Cardiac fibroblast (primary cell): ENCODE measurements at regions not wholly inside any gene's neighbourhood (a gene's known extent, or its start where the extent isn't known, plus 50 kb on each side); places are given as distances from the start of the nearest gene placed in this dataset.
"Not testable (repeated sequence)": the region's sequence is repeated elsewhere in the genome, so short reads cannot be mapped to it uniquely, and the experiment has no call there.

Experiments
- DNase-seq, 2 donors: peaks; one replicate each; pipeline versions ENCODE4 v3.0.0 to v3.0.0-alpha.2; 2010; ENCODE audit warnings: low read depth in 2 of 2
- H3K4me3 ChIP-seq, 2 donors: replicated peaks in 1 of 2; 1 replicate in 1 of 2; 2 replicates in 1 of 2; pipeline ENCODE4 v1.5.1; 2011; ENCODE audit warnings: low read depth in 2 of 2, low read length in 2 of 2, mild to moderate bottlenecking in 2 of 2, moderate library complexity in 1 of 2
- CTCF ChIP-seq: IDR thresholded peaks from one replicate; pipeline ENCODE4 v1.5.1; 2011; ENCODE audit warnings: low read depth, mild to moderate bottlenecking, low read length, inconsistent platforms

DNA sequence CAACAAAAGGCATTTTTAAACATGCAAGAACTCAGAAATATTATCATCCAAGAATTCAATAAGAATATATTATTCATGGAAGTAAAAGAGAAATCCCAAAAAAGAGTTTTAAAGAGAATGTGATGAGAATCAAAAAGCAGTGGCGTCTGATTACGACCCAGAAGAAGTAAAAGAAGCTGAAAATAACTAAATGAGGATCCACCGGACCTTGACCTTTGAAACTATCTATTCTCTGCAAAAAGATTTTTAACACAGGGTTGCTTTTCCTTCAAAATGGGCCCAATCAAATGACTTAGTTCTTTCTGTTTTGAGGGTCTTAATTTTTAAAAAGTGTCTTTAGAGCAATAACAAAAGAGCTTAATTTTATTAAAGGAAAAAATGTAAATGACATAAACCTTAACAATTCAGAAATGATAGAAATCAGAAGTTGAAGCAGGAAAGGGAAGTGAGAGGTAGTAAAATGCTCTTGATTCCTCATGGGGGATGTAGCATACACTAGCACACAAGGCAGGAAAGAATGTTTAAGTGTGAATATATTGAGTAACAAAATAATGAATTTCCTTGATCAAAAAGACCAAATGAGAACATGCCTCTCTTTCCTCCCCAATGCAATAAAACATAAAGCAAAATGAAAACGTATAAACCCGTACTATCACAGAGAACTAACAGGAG is 223.1 kb upstream of the PRDM1 start:
- no peak for TF ChIP-seq CTCF
- no peak overlapping the region for H3K4me3 ChIP-seq
- no peak for DNase-seq

DNA sequence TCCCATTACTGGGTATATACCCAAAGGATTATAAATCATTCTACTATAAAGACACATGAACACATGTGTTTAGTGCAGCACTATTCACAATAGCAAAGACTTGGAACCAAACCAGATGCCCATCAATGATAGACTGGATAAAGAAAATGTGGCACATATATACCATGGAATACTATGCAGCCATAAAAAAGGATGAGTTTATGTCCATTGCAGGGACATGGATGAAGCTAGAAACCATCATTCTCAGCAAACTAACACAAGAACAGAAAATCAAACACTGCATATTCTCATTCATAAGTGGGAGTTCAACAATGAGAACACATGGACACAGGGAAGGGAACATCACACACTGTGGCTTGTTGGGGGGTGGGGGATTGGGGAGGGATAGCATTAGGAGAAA is 225.2 kb upstream of the PRDM1 start:
- DNase-seq = not testable (repeated sequence)

GRCh38 chr6:105859457-105859856 is 226.7 kb upstream of the PRDM1 start:
- no peak for TF ChIP-seq CTCF
- DNase-seq = no peak
- no peak overlapping the region for H3K4me3 ChIP-seq

More for the DNA sequence above, 225.2 kb upstream of the PRDM1 start:
- H3K4me3 ChIP-seq = not testable (repeated sequence)

DNA sequence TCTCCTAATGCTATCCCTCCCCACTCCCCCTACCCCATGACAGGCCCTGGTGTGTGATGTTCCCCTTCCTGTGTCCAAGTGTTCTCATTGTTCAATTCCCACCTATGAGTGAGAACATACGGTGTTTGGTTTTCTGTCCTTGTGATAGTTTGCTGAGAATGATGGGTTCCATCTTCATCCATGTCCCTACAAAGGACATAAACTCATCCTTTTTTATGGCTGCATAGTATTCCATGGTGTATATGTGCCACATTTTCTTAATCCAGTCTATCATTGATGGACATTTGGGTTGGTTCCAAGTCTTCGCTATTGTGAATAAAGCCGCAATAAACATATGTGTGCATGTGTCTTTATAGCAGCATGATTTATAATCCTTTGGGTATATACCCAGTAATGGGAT is 227.5 kb upstream of the PRDM1 start:
- not testable (repeated sequence) for H3K4me3 ChIP-seq, DNase-seq

DNA sequence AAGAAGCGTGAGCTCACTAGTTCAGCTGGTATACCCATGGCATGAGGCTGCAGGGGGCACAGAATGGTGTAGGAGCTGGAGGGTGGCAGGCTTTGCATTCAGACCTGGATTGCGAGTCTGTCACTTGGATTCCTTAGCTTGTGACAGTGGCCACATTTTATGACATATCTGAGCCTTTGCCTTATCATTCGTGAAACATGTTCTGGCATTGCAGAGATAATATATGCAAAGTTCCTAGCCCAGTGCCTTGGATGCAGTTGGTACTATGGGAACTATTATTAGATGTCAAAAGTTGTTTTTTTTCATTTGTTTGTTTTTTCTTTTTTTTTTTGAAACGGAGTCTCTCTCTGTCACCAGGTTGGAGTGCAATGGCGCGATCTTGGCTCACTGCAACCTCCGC is 230.7 kb upstream of the PRDM1 start:
- no peak for DNase-seq
- no peak overlapping the region for H3K4me3 ChIP-seq
- TF ChIP-seq CTCF = no peak

GRCh38 chr6:105853979-105854378 is 232.2 kb upstream of the PRDM1 start:
- not testable (repeated sequence) for H3K4me3 ChIP-seq, DNase-seq

DNA sequence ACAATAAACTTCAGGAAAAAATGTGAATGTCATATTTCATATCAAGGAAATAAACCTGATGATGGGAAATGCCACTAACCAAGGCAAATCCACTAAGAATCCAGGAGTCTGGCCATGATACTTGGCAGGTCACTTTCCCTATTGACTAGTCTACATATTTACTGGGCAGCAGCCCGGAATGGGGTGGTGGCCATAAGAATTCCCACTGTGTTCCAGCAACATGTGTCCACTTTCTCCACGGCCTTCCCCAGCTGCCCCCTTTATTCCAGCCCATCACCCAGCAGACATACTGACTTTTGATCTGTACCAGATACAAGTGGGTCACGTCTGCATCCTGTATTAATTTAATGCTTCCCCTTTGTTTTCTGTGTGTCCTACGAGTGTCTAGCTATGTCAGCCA is 234.5 kb upstream of the PRDM1 start:
- no peak overlapping the region for H3K4me3 ChIP-seq
- no peak for DNase-seq
- TF ChIP-seq CTCF = no peak

DNA sequence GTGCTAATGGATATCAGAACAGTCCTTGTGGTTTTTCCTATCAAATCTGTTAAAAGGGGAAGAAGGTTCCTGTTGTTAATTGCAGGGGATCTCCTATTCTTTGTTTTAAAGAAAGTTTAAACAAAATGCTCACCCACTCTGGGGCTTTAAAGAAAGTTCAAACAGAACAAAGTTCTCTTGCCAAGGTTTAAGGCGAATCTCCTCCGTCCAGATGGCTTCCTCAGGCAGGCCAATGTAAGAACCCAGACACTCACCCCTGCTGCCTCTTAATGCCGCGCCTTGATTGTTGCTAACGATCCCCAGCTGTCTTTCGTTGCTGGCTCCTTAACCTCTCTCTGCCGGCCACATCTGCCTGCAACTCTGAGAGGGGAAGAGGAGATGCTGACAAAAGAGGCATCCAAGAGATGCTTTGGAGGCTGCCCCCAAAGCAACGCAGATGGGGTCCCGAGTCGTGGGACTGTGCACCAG is 235.0 kb upstream of the PRDM1 start:
- no peak for TF ChIP-seq CTCF
- DNase-seq = no peak
- no peak overlapping the region for H3K4me3 ChIP-seq
